Heart left ventricle (tissue), 13 donors: ENCODE measurements at regions not wholly inside any gene's neighbourhood (a gene's known extent, or its start where the extent isn't known, plus 50 kb on each side); places are given as distances from the start of the nearest gene placed in this dataset.

Experiments used
- POLR2A ChIP-seq, 2 donors: fragments of 450-650 bp; IDR thresholded peaks; one replicate each; pipeline ENCODE4 v1.6.1; 2017; ENCODE audit warnings: antibody characterized with exemption in 2 of 2, mild to moderate bottlenecking in 2 of 2, moderate library complexity in 2 of 2
- TF ChIP-seq, protein P1 (sequence below), 12 donors: fragments of 200-600 bp; sonication (generic) in 4 of 12; IDR thresholded peaks; one replicate each; pipeline versions ENCODE4 v1.5.0 to v1.8.0; 2018 to 2022; ENCODE audit warnings: antibody characterized with exemption in 12 of 12, mild to moderate bottlenecking in 5 of 12
- donor health status: ischemic (EF 13 %, LVEDD 7.1; RV severe dilation, severe dysfunction).
- donor health status: DM: no; HTN: yes; CAD: no.
- donor health status: DM: no; HTN: no; CAD: no.
- donor health status: ischemic (EF 25% LVEDD 6.9; RV normal size, moderate dysfunction).
- donor health status: ischemic (EF 25% LVEDD 5.7; RV mildly dilated, moderate dysfunction).
- donor health status: ischemic (EF 35%, LVEDD 5.7; RV mildly dilated, moderate dysfunction).
- donor health status: nonischemic (EF 11% LVEDD 7.7; RV severe dilation, severe dysfunction).
- donor health status: DM: yes; HTN: yes; CAD: no.
- donor health status: PGD.
- donor health status: ischemic (EF 29% LVEDD 5.4; RV normal size, mild dysfunction).
- donor health status: nonischemic (EF 23%, LVEDD 6.1; RV moderate dilation, normal function).

DNA sequence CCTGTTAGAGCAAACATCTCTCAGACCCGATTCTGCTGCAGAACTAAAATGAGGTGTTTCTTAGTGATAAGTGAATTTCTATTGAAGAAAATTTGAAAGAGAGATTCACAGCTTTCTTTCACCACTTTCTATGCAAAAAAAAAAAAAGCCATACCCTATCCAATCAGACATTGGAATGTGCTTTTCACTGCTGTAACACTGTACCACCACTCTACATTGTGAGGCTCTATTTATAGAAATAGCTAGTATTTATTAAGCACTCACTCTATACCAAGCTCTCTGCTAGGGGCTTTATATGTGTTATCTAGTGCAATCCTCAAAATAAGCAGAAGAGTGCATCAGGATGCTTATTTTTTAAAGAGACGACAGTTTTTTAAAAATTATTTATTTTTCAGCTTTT is 580.6 kb upstream of the VRK2 start:
- TF ChIP-seq, protein P1, sequence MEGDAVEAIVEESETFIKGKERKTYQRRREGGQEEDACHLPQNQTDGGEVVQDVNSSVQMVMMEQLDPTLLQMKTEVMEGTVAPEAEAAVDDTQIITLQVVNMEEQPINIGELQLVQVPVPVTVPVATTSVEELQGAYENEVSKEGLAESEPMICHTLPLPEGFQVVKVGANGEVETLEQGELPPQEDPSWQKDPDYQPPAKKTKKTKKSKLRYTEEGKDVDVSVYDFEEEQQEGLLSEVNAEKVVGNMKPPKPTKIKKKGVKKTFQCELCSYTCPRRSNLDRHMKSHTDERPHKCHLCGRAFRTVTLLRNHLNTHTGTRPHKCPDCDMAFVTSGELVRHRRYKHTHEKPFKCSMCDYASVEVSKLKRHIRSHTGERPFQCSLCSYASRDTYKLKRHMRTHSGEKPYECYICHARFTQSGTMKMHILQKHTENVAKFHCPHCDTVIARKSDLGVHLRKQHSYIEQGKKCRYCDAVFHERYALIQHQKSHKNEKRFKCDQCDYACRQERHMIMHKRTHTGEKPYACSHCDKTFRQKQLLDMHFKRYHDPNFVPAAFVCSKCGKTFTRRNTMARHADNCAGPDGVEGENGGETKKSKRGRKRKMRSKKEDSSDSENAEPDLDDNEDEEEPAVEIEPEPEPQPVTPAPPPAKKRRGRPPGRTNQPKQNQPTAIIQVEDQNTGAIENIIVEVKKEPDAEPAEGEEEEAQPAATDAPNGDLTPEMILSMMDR (IDR thresholded peaks at IDR 0.05): no peak
- TF ChIP-seq POLR2A (IDR thresholded peaks at IDR 0.05): no peak
